Adrenal gland (tissue), 9 donors: ENCODE measurements at regions not wholly inside any gene's neighbourhood (a gene's known extent, or its start where the extent isn't known, plus 50 kb on each side); places are given as distances from the start of the nearest gene placed in this dataset.
"Not testable (repeated sequence)": the region's sequence is repeated elsewhere in the genome, so short reads cannot be mapped to it uniquely, and the experiment has no call there.

Source experiments
- DNase-seq, 7 donors: peaks; one replicate each; pipeline ENCODE4 v3.0.0-alpha.2; 2019 to 2020
- H3K27ac ChIP-seq, 5 donors: fragments of 200-600 bp; sonication (generic) in 4 of 5; 1 replicate in 3 of 5; 2 replicates in 2 of 5; pipeline versions ENCODE4 v1.5.1 to v1.8.0; 2016 to 2020; ENCODE audit warnings: mild to moderate bottlenecking in 1 of 5
- H3K27me3 ChIP-seq: fragments of 200-600 bp; 2 replicates; pipeline ENCODE4 v1.8.0; 2021
- H3K36me3 ChIP-seq, 2 donors: fragments of 200-600 bp; replicated peaks in 1 of 2; 1 replicate in 1 of 2; 2 replicates in 1 of 2; pipeline versions ENCODE4 v1.5.1 to v1.8.0; 2018 to 2022
- H3K4me1 ChIP-seq, 2 donors: fragments of 200-600 bp; replicated peaks in 1 of 2; 1 replicate in 1 of 2; 2 replicates in 1 of 2; pipeline versions ENCODE4 v1.5.1 to v1.8.0; 2018 to 2021
- H3K4me3 ChIP-seq, 4 donors: fragments of 200-600 bp; sonication (generic) in 3 of 4; one replicate each; pipeline ENCODE4 v1.5.1; 2016 to 2018
- H3K9me3 ChIP-seq, 3 donors: fragments of 200-600 bp; sonication (generic) in 1 of 3; replicated peaks in 1 of 3; 1 replicate in 2 of 3; 2 replicates in 1 of 3; pipeline versions ENCODE4 v1.5.1 to v1.8.0; 2016 to 2021
- CTCF ChIP-seq, 6 experiments: fragments of 450-650 bp in 4 of 6; fragments of 200-600 bp in 2 of 6; sonication (generic) in 1 of 6; IDR thresholded peaks; 1 replicate in 5 of 6; 2 replicates in 1 of 6; pipeline versions ENCODE4 v1.5.1 to v1.8.0; 2016 to 2021; ENCODE audit warnings: antibody characterized with exemption in 6 of 6, mild to moderate bottlenecking in 2 of 6, moderate library complexity in 1 of 6
- POLR2A ChIP-seq, 2 donors: fragments of 450-650 bp; IDR thresholded peaks; one replicate each; pipeline ENCODE4 v1.6.1; 2017; ENCODE audit warnings: antibody characterized with exemption in 2 of 2, mild to moderate bottlenecking in 2 of 2, moderate library complexity in 1 of 2
- WGBS, 4 donors: extraction: QIAGEN DNeasy Blood & Tissue Kit in 2 of 4; methylation state at CpG; one replicate each; pipeline versions ENCODE4 v1.1.5 to v1.1.7; 2013 to 2017; 5-methylcytosine and 5-hydroxymethylcytosine counted together
- intact Hi-C, 2 donors: fragments of 100-400 bp; cut with DNase I; formaldehyde crosslinking; loops; one replicate each; pipeline versions ENCODE4 v1.14.1 to v1.15.0; 2022 to 2023
- donor health status: healthy with polysubstance abuse.
- donor health status: Bipolar disorder and iron deficiency.
- donor health status: DM: yes; HTN: yes; CAD: no.
- donor health status: DM: no; HTN: no; CAD: no.
- donor health status: DM: no; HTN: no; CAD: no.

- H3K9me3 ChIP-seq = no peaks in the 10 kb centered on the region
- no peaks in the 10 kb centered on the region for H3K36me3 ChIP-seq
- no peak overlapping the region for H3K4me3 ChIP-seq
- DNase-seq = peak in 1 of 7 donors; percentile 3
- no peaks in the 10 kb centered on the region for H3K4me1 ChIP-seq
- H3K27ac ChIP-seq = no peak overlapping the region
- TF ChIP-seq POLR2A (IDR thresholded peaks at IDR 0.05) = no peak
- TF ChIP-seq CTCF (IDR thresholded peaks at IDR 0.05) = peak; percentile 24 to 48 (median 44)
- 29 to 46% (median 36%) methylated on average over 2 of the region's 2 CpGs for WGBS, 4 donors
- intact Hi-C loops = no loop called here
- H3K27me3 ChIP-seq = no peaks in the 10 kb centered on the region
These were observed 72.4 kb upstream of the TSC22D1 start for GRCh38 chr13:44648392-44649103.

GRCh38 chr13:44647560-44647959, 71.4 kb upstream of the TSC22D1 start:
- DNase-seq, intact Hi-C loops, H3K4me3 ChIP-seq, H3K9me3 ChIP-seq, H3K27me3 ChIP-seq, H3K36me3 ChIP-seq, H3K4me1 ChIP-seq, H3K27ac ChIP-seq: not testable (repeated sequence)
- WGBS, 4 donors = 91 to 97% (median 93%) methylated on average over 1 of the region's 1 CpG

GRCh38 chr13:44646044-44646443, 69.9 kb upstream of the TSC22D1 start:
- H3K27me3 ChIP-seq = no peaks in the 10 kb centered on the region
- TF ChIP-seq POLR2A (IDR thresholded peaks at IDR 0.05) (no peak), CTCF (IDR thresholded peaks at IDR 0.05) (no peak)
- no peaks in the 10 kb centered on the region for H3K36me3 ChIP-seq
- no peak for DNase-seq
- intact Hi-C loops = no loop called here
- H3K4me1 ChIP-seq = no peaks in the 10 kb centered on the region
- H3K9me3 ChIP-seq = no peaks in the 10 kb centered on the region
- H3K4me3 ChIP-seq = no peak overlapping the region
- no peak overlapping the region for H3K27ac ChIP-seq
- 67 to 83% (median 69%) methylated on average over 4 of the region's 4 CpGs for WGBS, 4 donors

GRCh38 chr13:44643256-44643655, 67.1 kb upstream of the TSC22D1 start:
- no peak for TF ChIP-seq CTCF (IDR thresholded peaks at IDR 0.05)
- Histone ChIP-seq H3K4me1 (no peaks in the 10 kb centered on the region), H3K4me3 (no peak overlapping the region), H3K36me3 (no peaks in the 10 kb centered on the region), H3K27ac (no peak overlapping the region), H3K9me3 (no peaks in the 10 kb centered on the region), H3K27me3 (no peaks in the 10 kb centered on the region)
- DNase-seq = no peak
- intact Hi-C loops = no loop called here
- WGBS, 4 donors = 90 to 93% (median 92%) methylated on average over 7 of the region's 7 CpGs

GRCh38 chr13:44637581-44637980, 61.5 kb upstream of the TSC22D1 start:
- H3K4me3 ChIP-seq = no peak overlapping the region
- H3K27me3 ChIP-seq = no peaks in the 10 kb centered on the region
- H3K4me1 ChIP-seq = no peaks in the 10 kb centered on the region
- H3K9me3 ChIP-seq = no peaks in the 10 kb centered on the region
- DNase-seq = no peak
- TF ChIP-seq CTCF (IDR thresholded peaks at IDR 0.05) = no peak
- TF ChIP-seq POLR2A (IDR thresholded peaks at IDR 0.05) = no peak
- H3K36me3 ChIP-seq = no peaks in the 10 kb centered on the region
- intact Hi-C loops = no loop called here
- H3K27ac ChIP-seq = no peak overlapping the region
